ENCODE measurements at regions not wholly inside any gene's neighbourhood (a gene's known extent, or its start where the extent isn't known, plus 50 kb on each side); places are given as distances from the start of the nearest gene placed in this dataset.

- intact Hi-C loops (cut with DNase I; ENCODE audit: low total_unique reads) (no loop called here), in situ Hi-C loops (cut with MboI; ENCODE audit: low sequenced_read_pairs in 4 of 4) (no loop called here)
- DNase-seq = no peak
- Histone ChIP-seq H3K36me3 (no peaks in the 10 kb centered on the region), H3K9me3 (no peaks in the 10 kb centered on the region), H3K4me3 (no peak overlapping the region), H3K4me1 (no peaks in the 10 kb centered on the region), H3K27ac (no peak overlapping the region), H3K27me3 (no peaks in the 10 kb centered on the region)
- no peak for ATAC-seq
- TF ChIP-seq POLR2A (IDR thresholded peaks at IDR 0.05) (no peak), CTCF (IDR thresholded peaks at IDR 0.05 in 4 of 5, conservative IDR thresholded peaks at IDR 0.05 in 1 of 5) (no peak)
These were observed 100.3 kb upstream of the TMTC1 start for GRCh38 chr12:29883941-29884554.

- Histone ChIP-seq H3K4me3 (no peak overlapping the region), H3K27me3 (no peaks in the 10 kb centered on the region), H3K4me1 (no peaks in the 10 kb centered on the region), H3K36me3 (no peaks in the 10 kb centered on the region), H3K9me3 (no peaks in the 10 kb centered on the region), H3K27ac (no peak overlapping the region)
- TF ChIP-seq POLR2A (IDR thresholded peaks at IDR 0.05) (no peak), CTCF (IDR thresholded peaks at IDR 0.05 in 4 of 5, conservative IDR thresholded peaks at IDR 0.05 in 1 of 5) (no peak)
- in situ Hi-C loops (cut with MboI; ENCODE audit: low sequenced_read_pairs in 4 of 4) (no loop called here), intact Hi-C loops (cut with DNase I; ENCODE audit: low total_unique reads) (no loop called here)
- DNase-seq (no peak), ATAC-seq (no peak)
These were observed 99.8 kb upstream of the TMTC1 start for GRCh38 chr12:29883525-29883924.

GRCh38 chr12:29882846-29883245 is 99.1 kb upstream of the TMTC1 start:
- Histone ChIP-seq H3K4me1 (no peaks in the 10 kb centered on the region), H3K27ac (no peak overlapping the region), H3K36me3 (no peaks in the 10 kb centered on the region), H3K9me3 (no peaks in the 10 kb centered on the region), H3K4me3 (no peak overlapping the region), H3K27me3 (no peaks in the 10 kb centered on the region)
- in situ Hi-C loops (cut with MboI; ENCODE audit: low sequenced_read_pairs in 4 of 4) (no loop called here), intact Hi-C loops (cut with DNase I; ENCODE audit: low total_unique reads) (no loop called here)
- no peak for TF ChIP-seq POLR2A (IDR thresholded peaks at IDR 0.05)
- TF ChIP-seq CTCF (IDR thresholded peaks at IDR 0.05 in 4 of 5, conservative IDR thresholded peaks at IDR 0.05 in 1 of 5) = no peak
- ATAC-seq (no peak), DNase-seq (no peak)

GRCh38 chr12:29880987-29881386 is 97.2 kb upstream of the TMTC1 start:
- ATAC-seq (no peak), DNase-seq (no peak)
- no peaks in the 10 kb centered on the region for H3K36me3 ChIP-seq
- H3K27ac ChIP-seq = no peak overlapping the region
- H3K4me1 ChIP-seq = no peaks in the 10 kb centered on the region
- H3K9me3 ChIP-seq = no peaks in the 10 kb centered on the region
- in situ Hi-C loops (cut with MboI; ENCODE audit: low sequenced_read_pairs in 4 of 4) = no loop called here
- TF ChIP-seq CTCF (IDR thresholded peaks at IDR 0.05 in 4 of 5, conservative IDR thresholded peaks at IDR 0.05 in 1 of 5) = no peak
- no peak overlapping the region for H3K4me3 ChIP-seq
- intact Hi-C loops (cut with DNase I; ENCODE audit: low total_unique reads) = no loop called here
- no peaks in the 10 kb centered on the region for H3K27me3 ChIP-seq
